ENCODE measurements at regions not wholly inside any gene's neighbourhood (a gene's known extent, or its start where the extent isn't known, plus 50 kb on each side); places are given as distances from the start of the nearest gene placed in this dataset.

GRCh38 chrX:110944751-110945675 lies 149.4 kb upstream of the CHRDL1 start:
- Histone ChIP-seq H2AFZ (ENCODE audit: low read length) (no peak overlapping the region), H3K9me3 (ENCODE audit: low read length) (no peaks in the 10 kb centered on the region), H3K4me1 (ENCODE audit: insufficient read depth, low read length, poor library complexity, severe bottlenecking) (no peaks in the 10 kb centered on the region), H3K27ac (ENCODE audit: low read depth, low read length, poor library complexity, severe bottlenecking) (no peak overlapping the region), H3K4me3 (ENCODE audit: low read depth, low read length, poor library complexity, severe bottlenecking) (no peak overlapping the region), H3K79me2 (ENCODE audit: insufficient read depth, low read depth, low read length) (no peaks in the 10 kb centered on the region), H3K4me2 (ENCODE audit: low read length) (no peak overlapping the region), H4K20me1 (ENCODE audit: insufficient read depth, low read length) (no peaks in the 10 kb centered on the region), H3K36me3 (ENCODE audit: insufficient read depth, low read length) (no peaks in the 10 kb centered on the region), H3K9me2 (ENCODE audit: insufficient read depth, low read length) (no peaks in the 10 kb centered on the region)
- TF ChIP-seq EZH2phosphoT487 (IDR thresholded peaks at IDR 0.05; ENCODE audit: borderline replicate concordance, low read depth, low read length) (no peak), CTCF (conservative IDR thresholded peaks at IDR 0.05; ENCODE audit: low read length) (no peak)
- CTCF ChIA-PET (ENCODE audit: unreplicated experiment), result no interaction called here
- intact Hi-C loops (cut with micrococcal nuclease; ENCODE audit: unreplicated experiment), result no loop called here
- no TSS peak for BruUV-seq (replicated peaks)
- POLR2A ChIA-PET, result interaction anchor here (0.6 to 0.7 kb wide), 2 partner anchors 18 to 77 kb away, joined by 3 read pairs; no protein-coding TSS in a partner anchor
- no peak for DNase-seq (ENCODE audit: low spot score)

DNA sequence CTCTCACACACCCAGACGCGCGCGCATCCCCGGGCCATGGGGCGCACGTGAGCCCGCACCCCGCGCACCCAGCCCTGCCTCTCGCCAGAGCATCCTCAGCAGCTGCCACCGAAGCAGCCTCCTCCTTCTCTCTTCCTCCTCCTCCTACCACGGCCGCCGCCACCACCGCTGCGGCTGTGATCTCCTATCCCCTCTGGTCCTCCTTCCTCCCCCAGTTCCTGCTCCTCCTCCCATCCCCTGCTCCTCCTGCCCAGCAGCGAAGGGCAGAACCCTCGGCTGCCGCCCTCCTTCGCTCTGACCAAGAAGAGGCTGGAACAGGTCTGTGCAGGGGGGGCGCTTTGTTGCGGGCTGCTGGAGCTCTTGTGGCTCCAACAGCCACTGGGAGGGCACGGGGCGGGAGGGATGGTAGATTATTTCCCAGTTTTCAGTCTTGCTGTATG lies 148.7 kb upstream of the CHRDL1 start:
- no peak overlapping the region for H3K4me3 ChIP-seq (ENCODE audit: low read depth, low read length, poor library complexity, severe bottlenecking)
- no peak overlapping the region for H2AFZ ChIP-seq (ENCODE audit: low read length)
- H4K20me1 ChIP-seq (ENCODE audit: insufficient read depth, low read length), result no peaks in the 10 kb centered on the region
- TF ChIP-seq EZH2phosphoT487 (IDR thresholded peaks at IDR 0.05; ENCODE audit: borderline replicate concordance, low read depth, low read length) (no peak), CTCF (conservative IDR thresholded peaks at IDR 0.05; ENCODE audit: low read length) (no peak)
- intact Hi-C loops (cut with micrococcal nuclease; ENCODE audit: unreplicated experiment), result no loop called here
- H3K9me3 ChIP-seq (ENCODE audit: low read length), result no peaks in the 10 kb centered on the region
- no peak overlapping the region for H3K4me2 ChIP-seq (ENCODE audit: low read length)
- no peaks in the 10 kb centered on the region for H3K79me2 ChIP-seq (ENCODE audit: insufficient read depth, low read depth, low read length)
- BruUV-seq (replicated peaks), result no TSS peak
- no peak overlapping the region for H3K27ac ChIP-seq (ENCODE audit: low read depth, low read length, poor library complexity, severe bottlenecking)
- H3K9me2 ChIP-seq (ENCODE audit: insufficient read depth, low read length), result no peaks in the 10 kb centered on the region
- ChIA-PET POLR2A (interaction anchor here (0.6 to 0.7 kb wide), 2 partner anchors 18 to 78 kb away, joined by 3 read pairs; no protein-coding TSS in a partner anchor), CTCF (ENCODE audit: unreplicated experiment) (no interaction called here)
- H3K4me1 ChIP-seq (ENCODE audit: insufficient read depth, low read length, poor library complexity, severe bottlenecking), result no peaks in the 10 kb centered on the region
- no peak for DNase-seq (ENCODE audit: low spot score)
- H3K36me3 ChIP-seq (ENCODE audit: insufficient read depth, low read length), result no peaks in the 10 kb centered on the region

- TF ChIP-seq CTCF (conservative IDR thresholded peaks at IDR 0.05; ENCODE audit: low read length) (no peak), EZH2phosphoT487 (IDR thresholded peaks at IDR 0.05; ENCODE audit: borderline replicate concordance, low read depth, low read length) (no peak)
- H3K79me2 ChIP-seq (ENCODE audit: insufficient read depth, low read depth, low read length), result no peaks in the 10 kb centered on the region
- no peaks in the 10 kb centered on the region for H4K20me1 ChIP-seq (ENCODE audit: insufficient read depth, low read length)
- H3K4me3 ChIP-seq (ENCODE audit: low read depth, low read length, poor library complexity, severe bottlenecking), result no peak overlapping the region
- no peaks in the 10 kb centered on the region for H3K9me2 ChIP-seq (ENCODE audit: insufficient read depth, low read length)
- H3K4me1 ChIP-seq (ENCODE audit: insufficient read depth, low read length, poor library complexity, severe bottlenecking), result no peaks in the 10 kb centered on the region
- intact Hi-C loops (cut with micrococcal nuclease; ENCODE audit: unreplicated experiment), result no loop called here
- no TSS peak for BruUV-seq (replicated peaks)
- no peak overlapping the region for H3K27ac ChIP-seq (ENCODE audit: low read depth, low read length, poor library complexity, severe bottlenecking)
- CTCF ChIA-PET (ENCODE audit: unreplicated experiment), result no interaction called here
- H3K4me2 ChIP-seq (ENCODE audit: low read length), result no peak overlapping the region
- no peaks in the 10 kb centered on the region for H3K36me3 ChIP-seq (ENCODE audit: insufficient read depth, low read length)
- DNase-seq (ENCODE audit: low spot score), result no peak
- POLR2A ChIA-PET, result no interaction called here
- no peak overlapping the region for H2AFZ ChIP-seq (ENCODE audit: low read length)
- H3K9me3 ChIP-seq (ENCODE audit: low read length), result no peaks in the 10 kb centered on the region
These were observed 146.3 kb upstream of the CHRDL1 start for GRCh38 chrX:110941906-110942305.
